ENCODE measurements at regions not wholly inside any gene's neighbourhood (a gene's known extent, or its start where the extent isn't known, plus 50 kb on each side); places are given as distances from the start of the nearest gene placed in this dataset.
A peak's percentile ranks its signal among the peaks of the same experiment; 100 is the strongest.

GRCh38 chr7:18151422-18151821, 123.8 kb upstream of the PRPS1L1 start (continued):
- no peak for TF ChIP-seq ELK1 (IDR thresholded peaks at IDR 0.05; ENCODE audit: low read depth, low read length)
- no peak for TF ChIP-seq TFCP2L1 (CRISPR knock-in tag; IDR thresholded peaks at IDR 0.05)

GRCh38 chr7:18153183-18153748, 125.6 kb upstream of the PRPS1L1 start:
- Histone ChIP-seq H3K4me2 (peak overlapping the region; percentile 30; the same call in 1 of the 3 replicates), H3K4me1 (no peaks in the 10 kb centered on the region), H3K4me3 (no peak overlapping the region), H3K27ac (no peak overlapping the region), H3K9me3 (no peaks in the 10 kb centered on the region)
- ATAC-seq (no peak), DNase-seq (ENCODE audit: low read depth in 1 of 2, low spot score in 1 of 2) (no peak), FAIRE-seq (no peak)
- 44% methylated on average over 6 of the region's 6 CpGs for WGBS (ENCODE audit: missing lambda C conversion rate)
- ChIA-PET POLR2A (no interaction called here), CTCF (no interaction called here)
- no peak for TF ChIP-seq NR3C1 (IDR thresholded peaks at IDR 0.05)
- no peak for TF ChIP-seq BHLHE40 (IDR thresholded peaks at IDR 0.05; ENCODE audit: low read depth, low read length)
- TF ChIP-seq ZFP36 (IDR thresholded peaks at IDR 0.05; ENCODE audit: borderline replicate concordance, partially characterized antibody): no peak
- TF ChIP-seq HES2 (IDR thresholded peaks at IDR 0.05): no peak
- TF ChIP-seq CEBPB (IDR thresholded peaks at IDR 0.05): no peak
- no peak for TF ChIP-seq CTCF (IDR thresholded peaks at IDR 0.05)
- no peak for TF ChIP-seq RAD21 (conservative IDR thresholded peaks at IDR 0.05 in 1 of 2, IDR thresholded peaks at IDR 0.05 in 1 of 2)

- TF ChIP-seq MAFK (IDR thresholded peaks at IDR 0.05; ENCODE audit: partially characterized antibody): peak; percentile 52
- no peak for TF ChIP-seq FOXS1 (CRISPR knock-in tag; IDR thresholded peaks at IDR 0.05)
- Histone ChIP-seq H3K27ac (no peak overlapping the region), H3K9me3 (no peaks in the 10 kb centered on the region), H3K4me2 (no peak overlapping the region), H3K4me1 (no peaks in the 10 kb centered on the region), H3K4me3 (no peak overlapping the region)
- ChIA-PET POLR2A (no interaction called here), CTCF (no interaction called here)
- FAIRE-seq (no peak), ATAC-seq (no peak), DNase-seq (ENCODE audit: low read depth in 1 of 2, low spot score in 1 of 2) (no peak)
- 60% methylated on average over 5 of the region's 5 CpGs for WGBS (ENCODE audit: missing lambda C conversion rate)
These were observed 127.1 kb upstream of the PRPS1L1 start for GRCh38 chr7:18154726-18155125.

GRCh38 chr7:18157233-18157632, 129.6 kb upstream of the PRPS1L1 start:
- ATAC-seq (no peak), FAIRE-seq (no peak), DNase-seq (ENCODE audit: low read depth in 1 of 2, low spot score in 1 of 2) (no peak)
- 40% methylated on average over 1 of the region's 1 CpG for WGBS (ENCODE audit: missing lambda C conversion rate)
- TF ChIP-seq HOXB13 (CRISPR knock-in tag; IDR thresholded peaks at IDR 0.05; ENCODE audit: low read depth): no peak
- no peak for TF ChIP-seq E2F6 (IDR thresholded peaks at IDR 0.05; ENCODE audit: borderline replicate concordance, low read depth)
- TF ChIP-seq PBX3 (IDR thresholded peaks at IDR 0.05): no peak
- TF ChIP-seq JUN (IDR thresholded peaks at IDR 0.05): no peak
- no peak for TF ChIP-seq KDM1A (IDR thresholded peaks at IDR 0.05; ENCODE audit: low read depth)
- H3K4me3 ChIP-seq: no peak overlapping the region
- H3K4me2 ChIP-seq: no peak overlapping the region
- ChIA-PET CTCF (interaction anchor here (0.6 kb wide), 1 partner anchor 11 kb away, joined by 3 read pairs; no protein-coding TSS in a partner anchor), POLR2A (no interaction called here)
- no peaks in the 10 kb centered on the region for H3K4me1 ChIP-seq
- no peak overlapping the region for H3K27ac ChIP-seq
- H3K9me3 ChIP-seq: no peaks in the 10 kb centered on the region
